IPS-15b (cell line): ENCODE measurements at regions not wholly inside any gene's neighbourhood (a gene's known extent, or its start where the extent isn't known, plus 50 kb on each side); places are given as distances from the start of the nearest gene placed in this dataset.
"Not testable (repeated sequence)": the region's sequence is repeated elsewhere in the genome, so short reads cannot be mapped to it uniquely, and the experiment has no call there.

Experiments
- H3K27me3 ChIP-seq: one replicate; pipeline ENCODE4 v1.6.1; 2013; ENCODE audit warnings: low read length; ENCODE audit not compliant: control insufficient read depth, insufficient read depth
- H3K36me3 ChIP-seq: one replicate; pipeline ENCODE4 v1.6.1; 2013; ENCODE audit warnings: low read length; ENCODE audit not compliant: control insufficient read depth, insufficient read depth
- H3K4me1 ChIP-seq: one replicate; pipeline ENCODE4 v1.6.1; 2013; ENCODE audit warnings: mild to moderate bottlenecking, low read length; ENCODE audit not compliant: control insufficient read depth, insufficient read depth
- H3K4me3 ChIP-seq: one replicate; pipeline ENCODE4 v1.5.1; 2013; ENCODE audit warnings: low read depth, low read length
- H3K9ac ChIP-seq: one replicate; pipeline ENCODE4 v1.6.1; 2013; ENCODE audit warnings: low read depth, mild to moderate bottlenecking, low read length
- H3K9me3 ChIP-seq: one replicate; pipeline ENCODE4 v1.6.1; 2013; ENCODE audit warnings: mild to moderate bottlenecking, low read length; ENCODE audit not compliant: control insufficient read depth, insufficient read depth

- Histone ChIP-seq H3K36me3 (no peaks in the 10 kb centered on the region), H3K9me3 (no peaks in the 10 kb centered on the region), H3K27me3 (no peaks in the 10 kb centered on the region), H3K4me3 (no peak overlapping the region), H3K4me1 (no peaks in the 10 kb centered on the region), H3K9ac (no peak overlapping the region)
These were observed 203.2 kb downstream of the CASP12 start for GRCh38 chr11:104695065-104695463.

DNA sequence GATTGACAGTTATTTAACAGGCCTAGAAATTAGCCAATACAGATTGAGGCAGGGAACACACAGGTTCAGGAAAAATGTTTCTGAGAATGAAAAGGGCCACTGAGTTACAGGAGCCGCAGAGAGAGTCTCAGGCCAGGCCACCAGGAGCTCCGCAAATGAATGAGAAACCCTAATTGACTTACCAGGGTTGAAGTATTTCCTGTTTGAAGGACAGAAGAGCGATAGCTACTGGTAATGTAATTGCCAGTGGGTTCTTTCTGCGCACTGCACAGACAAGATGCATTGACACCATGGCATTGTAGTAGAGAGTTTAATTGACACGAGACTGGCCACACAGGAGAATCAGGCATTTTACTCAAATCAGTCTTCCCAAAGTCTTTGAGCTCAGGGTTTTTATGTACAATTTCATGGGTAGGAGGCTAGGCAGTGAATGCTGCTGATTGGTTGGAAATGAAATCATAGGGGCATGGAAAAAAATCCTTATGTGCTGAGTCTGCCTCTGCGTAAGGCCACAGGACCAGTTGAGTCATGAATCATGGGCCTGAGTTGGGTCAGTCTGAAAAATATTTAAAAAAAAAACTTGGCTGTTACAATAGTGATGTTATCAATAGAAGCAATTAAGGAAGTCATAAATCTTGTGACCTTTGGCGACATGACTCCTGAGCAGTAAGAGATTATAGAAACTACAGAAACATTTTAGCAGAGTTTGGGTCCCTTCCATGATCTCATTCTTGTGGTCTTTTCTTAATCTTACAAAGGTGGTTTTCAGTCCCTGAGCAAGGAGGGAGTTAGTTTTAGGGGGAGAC lies 203.8 kb downstream of the CASP12 start:
- Histone ChIP-seq H3K9ac (no peak overlapping the region), H3K36me3 (no peaks in the 10 kb centered on the region), H3K4me1 (no peaks in the 10 kb centered on the region), H3K27me3 (no peaks in the 10 kb centered on the region), H3K9me3 (no peaks in the 10 kb centered on the region), H3K4me3 (no peak overlapping the region)

- Histone ChIP-seq H3K4me1 (no peaks in the 10 kb centered on the region), H3K4me3 (no peak overlapping the region), H3K9me3 (no peaks in the 10 kb centered on the region), H3K36me3 (no peaks in the 10 kb centered on the region), H3K9ac (no peak overlapping the region), H3K27me3 (no peaks in the 10 kb centered on the region)
These were observed 205.5 kb downstream of the CASP12 start for GRCh38 chr11:104692751-104693150.

GRCh38 chr11:104691129-104691528 lies 207.1 kb downstream of the CASP12 start:
- H3K36me3 ChIP-seq, result no peaks in the 10 kb centered on the region
- H3K4me1 ChIP-seq, result peaks cover 9% of the 10 kb centered on the region
- H3K27me3 ChIP-seq, result no peaks in the 10 kb centered on the region
- no peak overlapping the region for H3K4me3 ChIP-seq
- no peaks in the 10 kb centered on the region for H3K9me3 ChIP-seq
- no peak overlapping the region for H3K9ac ChIP-seq

DNA sequence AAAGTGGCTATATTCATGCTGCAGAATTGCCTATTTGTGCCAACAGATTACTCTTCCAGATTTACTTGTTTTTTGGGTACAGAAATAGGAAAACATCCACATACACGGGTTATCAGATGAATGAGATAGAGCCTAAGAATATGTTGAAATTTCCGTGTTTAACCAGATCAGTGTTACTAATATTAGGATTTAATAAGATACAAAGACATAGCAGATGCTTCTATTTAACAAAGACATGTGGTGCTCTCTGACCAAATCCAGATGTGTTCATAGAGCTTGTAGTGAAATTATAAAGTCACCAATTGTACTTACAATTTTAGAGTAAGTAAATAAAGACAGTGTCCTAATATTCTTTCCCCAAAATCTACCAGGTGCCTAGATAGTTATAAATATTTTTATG lies 208.0 kb downstream of the CASP12 start:
- Histone ChIP-seq H3K4me1 (peaks cover 9% of the 10 kb centered on the region), H3K9me3 (no peaks in the 10 kb centered on the region), H3K27me3 (no peaks in the 10 kb centered on the region), H3K9ac (no peak overlapping the region), H3K36me3 (no peaks in the 10 kb centered on the region), H3K4me3 (no peak overlapping the region)

DNA sequence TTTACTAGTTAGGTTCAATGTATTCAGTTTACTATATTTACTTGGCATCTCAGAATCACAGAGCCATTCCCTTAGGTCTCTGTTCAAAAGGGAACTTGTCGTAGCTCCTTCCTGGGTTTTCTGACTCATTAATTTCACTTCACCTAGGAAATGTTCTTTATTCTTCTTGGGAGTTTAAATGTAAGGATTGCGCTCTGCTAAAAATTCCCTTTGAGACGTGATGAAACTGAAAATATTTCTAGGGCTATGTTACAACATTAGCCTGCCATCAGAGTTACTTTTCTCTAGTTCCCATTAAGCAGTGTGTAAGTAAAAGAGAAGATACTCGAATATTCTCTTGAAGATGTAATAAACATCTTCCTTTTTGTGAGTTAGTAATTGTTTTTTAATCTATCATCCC lies 209.5 kb downstream of the CASP12 start:
- H3K4me1 ChIP-seq, result peaks cover 13% of the 10 kb centered on the region
- no peaks in the 10 kb centered on the region for H3K9me3 ChIP-seq
- no peak overlapping the region for H3K9ac ChIP-seq
- H3K27me3 ChIP-seq, result no peaks in the 10 kb centered on the region
- no peaks in the 10 kb centered on the region for H3K36me3 ChIP-seq
- H3K4me3 ChIP-seq, result no peak overlapping the region

GRCh38 chr11:104682206-104682605 lies 216.1 kb downstream of the CASP12 start:
- H3K9ac ChIP-seq, result no peak overlapping the region
- no peaks in the 10 kb centered on the region for H3K27me3 ChIP-seq
- H3K36me3 ChIP-seq, result no peaks in the 10 kb centered on the region
- H3K4me1 ChIP-seq, result peaks cover 23% of the 10 kb centered on the region
- no peaks in the 10 kb centered on the region for H3K9me3 ChIP-seq
- H3K4me3 ChIP-seq, result no peak overlapping the region

DNA sequence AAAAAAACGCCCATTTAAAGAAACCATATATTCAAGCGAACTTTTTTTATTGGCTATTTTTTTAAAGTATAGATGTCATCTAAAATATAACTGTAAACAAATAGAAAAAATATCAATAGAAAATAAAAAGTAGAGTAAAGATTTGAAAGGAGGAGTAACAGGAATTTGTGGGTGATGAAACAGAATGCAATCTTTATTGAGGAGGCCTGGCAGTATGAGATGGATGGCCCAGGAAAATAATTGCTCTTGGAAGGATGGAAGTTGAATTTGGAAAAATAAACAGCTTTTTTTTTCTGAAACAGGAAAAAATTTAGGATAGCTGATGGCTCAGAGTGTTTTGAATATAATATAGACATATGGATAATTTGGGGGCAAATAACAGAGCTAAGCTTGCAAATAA lies 219.0 kb downstream of the CASP12 start:
- no peak overlapping the region for H3K9ac ChIP-seq
- peaks cover 10% of the 10 kb centered on the region for H3K4me1 ChIP-seq
- H3K9me3 ChIP-seq, result no peaks in the 10 kb centered on the region
- no peak overlapping the region for H3K4me3 ChIP-seq
- H3K27me3 ChIP-seq, result no peaks in the 10 kb centered on the region
- H3K36me3 ChIP-seq, result no peaks in the 10 kb centered on the region

DNA sequence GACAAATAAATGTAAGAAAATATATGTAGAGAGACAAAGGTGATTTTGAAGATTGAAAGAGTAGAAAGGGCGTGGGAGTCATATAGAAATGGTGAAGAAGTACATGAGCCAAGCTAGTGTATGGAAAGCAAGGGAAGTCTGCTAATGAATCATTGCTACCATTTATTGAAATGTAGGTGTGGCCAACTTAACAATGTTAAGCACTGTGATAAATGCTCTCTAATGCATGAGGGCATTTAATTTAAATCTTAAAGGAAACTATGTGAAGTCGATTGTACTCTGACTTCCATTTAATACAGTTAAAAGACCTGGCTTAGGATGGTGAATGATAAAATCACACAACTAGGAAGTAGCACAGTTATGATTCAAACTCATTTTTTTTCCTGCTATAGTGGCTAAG lies 219.9 kb downstream of the CASP12 start:
- H3K4me3 ChIP-seq, result no peak overlapping the region
- H3K36me3 ChIP-seq, result no peaks in the 10 kb centered on the region
- H3K4me1 ChIP-seq, result peaks cover 10% of the 10 kb centered on the region
- no peak overlapping the region for H3K9ac ChIP-seq
- H3K9me3 ChIP-seq, result no peaks in the 10 kb centered on the region
- H3K27me3 ChIP-seq, result no peaks in the 10 kb centered on the region

DNA sequence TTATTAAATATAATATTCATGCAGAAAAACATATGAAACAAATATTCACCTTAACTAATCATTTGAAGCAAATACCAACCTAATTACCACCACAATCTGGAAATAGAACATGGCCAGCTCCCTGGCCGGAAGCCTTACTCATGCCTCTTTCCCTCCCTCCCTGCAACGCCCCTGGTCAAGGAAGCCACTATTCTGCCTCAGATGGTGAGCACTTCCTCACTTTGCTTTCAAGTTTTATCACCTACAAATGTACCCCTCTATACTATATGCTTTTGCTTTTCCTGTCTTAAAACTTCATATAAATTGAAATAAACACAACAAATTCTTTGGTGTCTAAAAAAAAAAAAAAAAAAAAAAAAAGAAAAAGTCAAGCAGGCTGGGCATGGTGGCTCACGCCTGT lies 221.2 kb downstream of the CASP12 start:
- not testable (repeated sequence) for H3K36me3 ChIP-seq, H3K9me3 ChIP-seq, H3K27me3 ChIP-seq, H3K4me3 ChIP-seq, H3K9ac ChIP-seq
- peaks cover 10% of the 10 kb centered on the region for H3K4me1 ChIP-seq

GRCh38 chr11:104672897-104673296 lies 225.4 kb downstream of the CASP12 start:
- H3K4me3 ChIP-seq, result no peak overlapping the region
- no peak overlapping the region for H3K9ac ChIP-seq
- no peaks in the 10 kb centered on the region for H3K4me1 ChIP-seq
- H3K27me3 ChIP-seq, result no peaks in the 10 kb centered on the region
- no peaks in the 10 kb centered on the region for H3K36me3 ChIP-seq
- H3K9me3 ChIP-seq, result no peaks in the 10 kb centered on the region

GRCh38 chr11:104668797-104669463 lies 229.3 kb downstream of the CASP12 start:
- H3K36me3 ChIP-seq, result no peaks in the 10 kb centered on the region
- no peak overlapping the region for H3K4me3 ChIP-seq
- H3K9ac ChIP-seq, result no peak overlapping the region
- H3K27me3 ChIP-seq, result no peaks in the 10 kb centered on the region
- H3K4me1 ChIP-seq, result no peaks in the 10 kb centered on the region
- H3K9me3 ChIP-seq, result no peaks in the 10 kb centered on the region
